SU-DHL-6 (cell line): ENCODE measurements at regions not wholly inside any gene's neighbourhood (a gene's known extent, or its start where the extent isn't known, plus 50 kb on each side); places are given as distances from the start of the nearest gene placed in this dataset.

Experiments used
- H2AFZ ChIP-seq: fragments of 200-600 bp; sonication (generic); 2 replicates; pipeline ENCODE4 v1.6.1; 2014; ENCODE audit warnings: low read depth, mild to moderate bottlenecking, moderate library complexity, mixed read lengths, antibody characterized with exemption, low read length; ENCODE audit not compliant: severe bottlenecking
- H3F3A ChIP-seq: fragments of 200-600 bp; shearing (Covaris generic); 2 replicates; pipeline ENCODE4 v1.6.0; 2016; ENCODE audit warnings: antibody characterized with exemption, mild to moderate bottlenecking; ENCODE audit not compliant: insufficient read depth
- H3K27ac ChIP-seq: fragments of 200-600 bp; sonication (generic); 2 replicates; pipeline ENCODE4 v1.5.1; 2016; ENCODE audit warnings: low read depth, mild to moderate bottlenecking, low read length, moderate library complexity, mixed read lengths
- H3K27me3 ChIP-seq: fragments of 200-600 bp; sonication (generic), shearing (Covaris generic); 2 replicates; pipeline ENCODE4 v1.6.0; 2014; ENCODE audit warnings: mild to moderate bottlenecking, low read length
- H3K36me3 ChIP-seq: fragments of 200-600 bp; sonication (generic); 2 replicates; pipeline ENCODE4 v1.6.1; 2014; ENCODE audit warnings: mild to moderate bottlenecking, low read length, mixed read lengths
- H3K4me2 ChIP-seq: fragments of 300-600, 200-600 bp; shearing (Covaris generic), sonication (generic); 2 replicates; pipeline ENCODE4 v1.6.0; 2014; ENCODE audit warnings: low read length, low read depth, mild to moderate bottlenecking; ENCODE audit not compliant: poor library complexity, severe bottlenecking
- H3K4me3 ChIP-seq: fragments of 200-600 bp; sonication (generic); 2 replicates; pipeline ENCODE4 v1.5.1; 2014; ENCODE audit warnings: antibody characterized with exemption, low read length, mild to moderate bottlenecking, mixed read lengths; ENCODE audit not compliant: insufficient read depth, poor library complexity, severe bottlenecking
- H3K79me2 ChIP-seq: fragments of 200-600 bp; sonication (generic); 2 replicates; pipeline ENCODE4 v1.6.1; 2014; ENCODE audit warnings: mild to moderate bottlenecking, low read length, moderate library complexity; ENCODE audit not compliant: insufficient read depth
- H3K9ac ChIP-seq: fragments of 200-600 bp; sonication (generic); 2 replicates; pipeline ENCODE4 v1.7.0; 2014; ENCODE audit warnings: mild to moderate bottlenecking, low read length
- H3K9me2 ChIP-seq: fragments of 200-600 bp; sonication (generic); replicated peaks from 2 replicates; pipeline ENCODE4 v1.6.1; 2014; ENCODE audit warnings: low read length; ENCODE audit not compliant: insufficient read depth
- H3K9me3 ChIP-seq: fragments of 200-600 bp; sonication (generic); 2 replicates; pipeline ENCODE4 v1.6.1; 2014; ENCODE audit warnings: low read length, mixed read lengths; ENCODE audit not compliant: insufficient read depth
- H4K20me1 ChIP-seq: fragments of 200-600 bp; sonication (generic); 2 replicates; pipeline ENCODE4 v1.6.1; 2014; ENCODE audit warnings: low read depth, mild to moderate bottlenecking, antibody characterized with exemption, low read length, moderate library complexity, mixed read lengths
- CTCF ChIP-seq: fragments of 200-600 bp; sonication (generic); IDR thresholded peaks from one replicate; pipeline ENCODE4 v1.5.1; 2017; ENCODE audit warnings: antibody characterized with exemption, mild to moderate bottlenecking, low read length, moderate library complexity; ENCODE audit not compliant: insufficient read depth, poor library complexity, severe bottlenecking
- EZH2phosphoT487 ChIP-seq: fragments of 200-600 bp; sonication (generic), shearing (Covaris generic); conservative IDR thresholded peaks from 2 replicates; pipeline ENCODE4 v1.6.1; 2018; ENCODE audit warnings: mild to moderate bottlenecking, antibody characterized with exemption, low read length, moderate library complexity, mixed read lengths

GRCh38 chrX:131818297-131818936 is 204.7 kb upstream of the STK26 start:
- Histone ChIP-seq H3K36me3 (no peaks in the 10 kb centered on the region), H2AFZ (no peak overlapping the region), H4K20me1 (no peaks in the 10 kb centered on the region), H3K9ac (no peak overlapping the region), H3K9me2 (no peaks in the 10 kb centered on the region), H3K4me2 (no peak overlapping the region), H3K27me3 (no peaks in the 10 kb centered on the region), H3K4me3 (no peak overlapping the region), H3F3A (no peaks in the 10 kb centered on the region), H3K9me3 (no peaks in the 10 kb centered on the region), H3K79me2 (no peaks in the 10 kb centered on the region), H3K27ac (no peak overlapping the region)
- TF ChIP-seq EZH2phosphoT487 (no peak), CTCF (no peak)

- Histone ChIP-seq H3K27ac (no peak overlapping the region), H3K4me3 (no peak overlapping the region), H3K9ac (no peak overlapping the region), H3K9me3 (no peaks in the 10 kb centered on the region), H4K20me1 (no peaks in the 10 kb centered on the region), H3K4me2 (no peak overlapping the region), H3K9me2 (no peaks in the 10 kb centered on the region), H3K27me3 (no peaks in the 10 kb centered on the region), H3F3A (no peaks in the 10 kb centered on the region), H2AFZ (no peak overlapping the region), H3K79me2 (no peaks in the 10 kb centered on the region), H3K36me3 (no peaks in the 10 kb centered on the region)
- no peak for TF ChIP-seq CTCF
- no peak for TF ChIP-seq EZH2phosphoT487
Observed at GRCh38 chrX:131821945-131822622, 201.0 kb upstream of the STK26 start.

- Histone ChIP-seq H2AFZ (no peak overlapping the region), H3K9ac (no peak overlapping the region), H3K9me2 (no peaks in the 10 kb centered on the region), H3K36me3 (no peaks in the 10 kb centered on the region), H3K4me2 (no peak overlapping the region), H3K27me3 (no peaks in the 10 kb centered on the region), H4K20me1 (no peaks in the 10 kb centered on the region), H3K9me3 (no peaks in the 10 kb centered on the region), H3K79me2 (no peaks in the 10 kb centered on the region), H3K27ac (no peak overlapping the region), H3K4me3 (no peak overlapping the region), H3F3A (no peaks in the 10 kb centered on the region)
- TF ChIP-seq EZH2phosphoT487: no peak
- no peak for TF ChIP-seq CTCF
Observed at GRCh38 chrX:131826572-131826971, 196.5 kb upstream of the STK26 start.
